Transverse colon (tissue), 3 donors: ENCODE measurements at regions not wholly inside any gene's neighbourhood (a gene's known extent, or its start where the extent isn't known, plus 50 kb on each side); places are given as distances from the start of the nearest gene placed in this dataset.
"Not testable (repeated sequence)": the region's sequence is repeated elsewhere in the genome, so short reads cannot be mapped to it uniquely, and the experiment has no call there.

Experiments used
- CTCF ChIP-seq, 5 experiments: fragments of 200-600 bp in 3 of 5; fragments of 450-650 bp in 2 of 5; sonication (generic) in 3 of 5; IDR thresholded peaks; 1 replicate in 2 of 5; 2 replicates in 3 of 5; pipeline ENCODE4 v1.5.1; 2016 to 2017; ENCODE audit warnings: antibody characterized with exemption in 5 of 5, inconsistent platforms in 3 of 5, mild to moderate bottlenecking in 2 of 5, moderate library complexity in 1 of 5
- EP300 ChIP-seq: sonication (generic); formaldehyde crosslinking; IDR thresholded peaks from one replicate; pipeline ENCODE4 v1.6.1; 2017; ENCODE audit warnings: antibody characterized with exemption, low read depth
- POLR2A ChIP-seq: fragments of 450-650 bp; IDR thresholded peaks from one replicate; pipeline ENCODE4 v1.6.1; 2016; ENCODE audit warnings: antibody characterized with exemption, mild to moderate bottlenecking, moderate library complexity

GRCh38 chr9:67394038-67394437, 401.7 kb upstream of the SPATA31A3 start:
- not testable (repeated sequence) for TF ChIP-seq POLR2A; CTCF (IDR thresholded peaks at IDR 0.05); EP300
